ENCODE measurements at regions not wholly inside any gene's neighbourhood (a gene's known extent, or its start where the extent isn't known, plus 50 kb on each side); places are given as distances from the start of the nearest gene placed in this dataset.
"Not testable (repeated sequence)": the region's sequence is repeated elsewhere in the genome, so short reads cannot be mapped to it uniquely, and the experiment has no call there.

DNA sequence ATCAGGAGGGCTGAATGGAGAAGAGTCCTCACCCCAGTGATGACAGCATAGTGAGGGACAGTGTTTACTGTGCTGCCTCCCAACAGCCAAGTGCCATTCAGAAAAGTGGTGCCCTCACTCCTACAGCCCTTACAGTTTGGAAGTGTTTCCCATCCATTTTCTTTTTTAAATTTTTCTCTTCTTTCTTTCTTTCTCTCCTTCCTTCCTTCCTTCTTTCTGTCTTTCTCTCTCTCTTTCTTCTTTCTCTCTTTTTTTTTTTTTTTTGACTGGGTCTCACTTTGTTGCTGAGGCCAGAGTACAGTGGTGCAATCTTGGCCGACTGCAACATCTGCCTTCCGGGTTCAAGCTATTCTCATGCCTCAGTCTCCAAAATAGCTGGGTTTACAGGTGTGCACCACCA lies 755.3 kb downstream of the UQCRFS1 start:
- DNase-seq = no peak

DNA sequence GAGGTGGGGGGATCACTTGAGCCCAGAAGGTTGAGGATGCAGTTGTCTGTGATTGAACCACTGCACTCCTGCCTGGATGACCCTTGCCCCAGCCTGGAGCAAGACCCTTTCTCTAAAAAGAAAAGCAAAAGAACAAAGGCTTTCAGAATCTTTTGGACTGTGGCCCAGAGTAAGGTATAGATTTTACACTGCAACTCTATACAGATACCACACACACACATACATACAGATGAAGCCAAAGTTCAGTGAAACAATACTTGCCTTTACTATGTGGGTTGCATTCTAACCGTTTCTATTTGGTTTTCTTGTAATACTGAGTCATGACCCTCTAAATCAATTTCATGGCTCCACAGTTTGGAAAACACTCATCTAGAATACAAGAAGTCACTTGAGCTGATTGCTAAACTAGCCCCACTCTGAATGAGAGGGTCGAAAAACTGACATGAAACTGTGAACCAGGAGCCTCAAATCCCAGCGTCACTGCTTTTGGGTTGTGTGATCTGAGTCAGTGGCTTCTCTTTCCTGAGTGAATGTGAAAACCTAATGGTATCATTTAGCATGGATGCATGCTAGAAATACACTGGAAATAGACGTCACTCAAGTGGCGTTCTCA lies 756.1 kb downstream of the UQCRFS1 start:
- DNase-seq = no peak

DNA sequence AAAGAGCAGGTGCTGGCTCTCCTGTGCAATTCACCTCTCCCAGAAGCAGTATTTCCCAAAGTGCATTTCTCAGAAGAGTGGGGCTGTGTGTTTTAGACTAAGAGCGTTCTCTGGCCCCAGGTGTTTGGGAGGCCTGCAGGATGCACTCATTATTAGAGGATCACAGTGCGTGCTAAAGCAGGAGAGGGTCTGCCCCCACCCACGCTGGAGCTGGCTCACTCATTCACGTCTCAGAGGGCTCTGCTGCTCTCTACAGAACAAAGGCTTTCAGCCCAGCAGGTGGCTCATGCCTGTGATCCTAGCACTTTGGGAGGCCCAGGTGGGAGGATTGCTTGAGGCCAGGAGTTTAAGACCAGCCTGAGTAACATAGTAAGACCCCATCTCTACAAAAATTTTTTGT lies 756.7 kb downstream of the UQCRFS1 start:
- no peak for DNase-seq

DNA sequence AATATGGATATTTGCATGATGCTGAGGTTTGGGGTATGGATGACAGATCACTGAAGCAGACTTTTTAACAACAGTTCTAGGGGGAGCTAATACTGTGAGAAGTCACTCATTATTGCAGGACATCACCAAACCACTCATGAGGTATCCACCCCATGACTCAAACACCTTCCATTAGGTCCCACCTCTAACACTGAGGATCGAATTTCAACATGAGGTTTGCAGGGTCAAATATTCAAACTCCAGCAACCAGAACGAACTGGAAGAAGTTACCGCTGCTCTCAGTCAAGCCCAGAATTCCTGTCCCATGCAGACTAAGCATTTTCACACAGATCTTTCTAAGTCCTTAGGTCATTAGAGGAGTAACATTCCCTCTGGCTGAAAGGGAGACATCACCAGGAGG lies 758.9 kb downstream of the UQCRFS1 start:
- DNase-seq = no peak

DNA sequence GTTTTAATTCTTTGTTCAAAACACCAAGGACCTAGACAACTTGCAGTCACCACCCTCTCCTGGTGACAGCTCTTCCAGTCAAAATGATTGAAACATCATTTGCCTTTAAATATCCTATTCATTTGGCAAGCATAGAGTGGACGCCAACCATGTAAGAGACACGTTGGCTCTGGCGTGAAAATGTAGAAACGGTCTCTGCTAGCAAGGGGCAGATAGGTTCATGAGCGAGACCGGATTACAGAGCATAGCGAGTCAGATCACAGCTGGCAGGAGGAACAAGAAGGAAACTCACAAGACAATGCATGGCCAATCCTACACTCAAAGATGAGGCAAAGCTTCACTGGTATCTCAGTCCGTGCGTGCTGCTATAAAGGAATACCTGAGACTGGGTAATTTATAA lies 759.5 kb downstream of the UQCRFS1 start:
- DNase-seq = no peak

DNA sequence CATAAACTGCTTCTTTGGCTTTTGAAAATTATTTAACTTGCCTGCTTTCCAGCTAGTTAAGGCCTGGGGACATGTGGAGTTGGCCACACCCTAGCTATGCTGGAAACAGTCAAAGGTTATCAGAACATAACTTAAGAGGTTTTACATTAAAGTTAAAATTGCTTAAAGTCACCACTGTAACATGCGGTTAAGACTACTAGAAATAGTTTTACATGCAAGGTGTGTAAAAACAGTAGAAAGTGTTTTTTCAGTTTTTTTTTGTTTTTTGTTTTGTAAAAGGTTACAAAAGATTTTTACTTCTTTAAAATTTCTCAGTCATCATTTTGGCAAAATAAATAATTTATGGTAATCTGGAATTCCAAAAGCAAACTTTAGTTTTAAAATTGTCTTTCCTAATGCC lies 763.1 kb downstream of the UQCRFS1 start:
- no peak for DNase-seq

DNA sequence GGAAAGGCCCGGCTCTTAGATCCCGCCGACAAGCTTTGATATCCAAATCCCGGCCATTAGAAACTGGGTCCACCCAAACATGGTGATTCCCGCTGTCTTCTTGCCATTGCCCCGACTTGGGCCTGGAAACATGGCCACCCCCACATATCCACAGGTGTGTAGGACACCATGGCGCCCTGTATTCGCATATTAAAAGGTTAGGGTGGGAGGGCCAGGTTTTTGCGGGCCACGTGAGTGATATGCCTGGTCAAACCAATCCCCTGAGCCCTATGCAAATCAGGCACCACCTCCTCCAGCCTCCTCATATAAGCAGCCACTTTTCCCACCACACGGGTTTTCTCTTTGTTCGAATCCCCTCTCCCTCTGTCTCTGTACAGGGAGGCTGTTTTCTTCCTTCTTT lies 766.4 kb downstream of the UQCRFS1 start:
- DNase-seq = no peak

DNA sequence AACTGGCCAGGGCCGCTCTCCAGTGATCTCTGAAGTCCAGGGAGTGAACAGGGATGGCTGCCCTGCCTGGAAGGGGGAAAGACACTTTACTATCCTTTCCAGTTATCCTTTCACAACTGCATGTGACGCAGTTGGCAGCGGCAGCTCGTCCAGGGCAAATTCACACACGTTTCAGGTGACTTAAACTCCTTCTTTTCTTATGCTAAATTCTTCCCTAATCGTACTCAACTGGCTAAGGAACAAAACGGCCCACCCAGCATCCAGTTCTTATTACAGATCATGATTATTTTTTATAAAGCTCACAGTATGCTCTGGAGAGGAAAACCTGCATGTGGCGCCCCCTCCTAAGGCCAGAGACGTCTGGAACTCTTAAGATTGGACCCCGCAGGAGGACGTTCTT lies 767.1 kb downstream of the UQCRFS1 start:
- DNase-seq = no peak

DNA sequence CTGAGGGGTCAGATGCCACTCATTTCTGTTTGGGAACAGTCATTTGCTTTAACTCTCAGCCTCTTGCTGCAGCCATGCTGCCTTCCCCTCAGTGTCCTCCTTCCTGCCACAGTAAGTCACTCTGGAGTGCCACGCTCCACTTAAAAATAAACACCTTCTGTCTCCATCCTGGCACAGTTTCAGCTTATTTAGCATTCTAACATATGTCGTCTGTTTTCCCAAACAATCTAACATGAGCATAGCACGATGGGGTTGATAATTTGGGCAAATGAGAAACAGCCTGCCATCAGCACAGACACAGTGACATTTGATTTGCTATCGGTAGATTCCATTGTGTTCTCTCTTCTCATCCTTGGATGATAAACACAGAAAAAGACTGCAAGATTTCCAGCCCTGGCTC lies 768.6 kb downstream of the UQCRFS1 start:
- no peak for DNase-seq

DNA sequence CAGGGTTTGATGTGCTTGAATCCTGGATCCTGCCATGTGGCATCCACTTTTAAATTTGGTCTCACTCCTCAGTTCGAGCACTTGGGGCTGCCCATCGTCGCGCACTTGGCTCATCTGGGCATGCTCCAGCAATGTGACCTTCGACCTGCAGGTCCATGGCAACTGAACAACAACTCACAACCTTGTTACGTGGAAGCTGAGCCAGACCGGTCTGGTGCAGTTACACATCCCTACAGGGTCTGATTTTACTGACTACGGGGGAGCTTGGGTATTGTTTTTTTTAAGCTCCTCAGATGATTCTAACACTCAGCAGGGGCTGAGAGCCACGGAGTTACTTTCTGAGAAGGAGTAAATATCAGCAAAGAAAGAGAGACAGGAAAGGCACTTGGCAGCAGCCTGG lies 769.6 kb downstream of the UQCRFS1 start:
- no peak for DNase-seq

DNA sequence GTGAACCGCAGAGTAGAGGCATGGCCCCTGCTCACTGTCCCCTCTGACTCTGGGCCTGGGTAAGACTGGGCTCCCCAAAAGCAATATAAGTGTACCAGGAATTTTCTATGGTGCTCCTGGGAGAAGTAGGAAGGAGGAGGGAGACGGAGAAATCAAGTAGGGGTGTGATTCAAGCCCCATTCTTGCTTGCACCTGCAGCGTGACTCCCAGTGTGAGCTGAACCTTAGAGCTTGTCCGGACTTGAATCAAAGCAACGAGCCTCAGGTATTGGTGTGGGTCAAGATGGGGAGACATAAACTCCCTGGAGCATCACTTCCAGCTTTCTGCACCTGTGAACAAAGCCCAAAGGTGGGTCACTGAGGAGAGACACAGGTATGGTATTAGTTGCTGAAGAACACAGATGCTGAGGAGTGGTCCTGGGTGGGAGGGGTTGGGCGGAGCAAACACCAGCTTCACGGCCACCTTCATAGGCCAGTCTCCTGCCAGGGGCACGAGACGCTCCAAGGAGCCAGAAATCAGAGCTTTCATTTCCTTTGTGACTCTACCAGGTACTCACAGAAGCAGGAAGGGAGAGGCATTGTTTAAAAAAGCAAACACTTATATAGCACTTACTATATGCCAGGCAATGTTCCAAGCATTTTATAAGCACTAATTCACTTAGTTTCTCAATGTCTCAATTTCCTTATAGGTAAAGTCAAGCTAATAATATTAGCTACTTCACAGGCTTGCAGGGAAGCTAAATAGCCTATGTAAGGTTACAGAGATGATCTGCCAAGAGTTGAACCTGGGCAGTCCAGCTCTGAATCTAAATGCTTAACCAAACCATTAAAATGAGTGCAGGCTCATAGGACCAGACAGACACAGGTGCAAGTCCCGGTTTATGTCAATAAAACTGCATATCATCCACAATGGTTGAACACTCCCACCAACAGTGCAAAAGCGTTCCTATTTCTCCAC lies 775.3 kb downstream of the UQCRFS1 start:
- DNase-seq = no peak

DNA sequence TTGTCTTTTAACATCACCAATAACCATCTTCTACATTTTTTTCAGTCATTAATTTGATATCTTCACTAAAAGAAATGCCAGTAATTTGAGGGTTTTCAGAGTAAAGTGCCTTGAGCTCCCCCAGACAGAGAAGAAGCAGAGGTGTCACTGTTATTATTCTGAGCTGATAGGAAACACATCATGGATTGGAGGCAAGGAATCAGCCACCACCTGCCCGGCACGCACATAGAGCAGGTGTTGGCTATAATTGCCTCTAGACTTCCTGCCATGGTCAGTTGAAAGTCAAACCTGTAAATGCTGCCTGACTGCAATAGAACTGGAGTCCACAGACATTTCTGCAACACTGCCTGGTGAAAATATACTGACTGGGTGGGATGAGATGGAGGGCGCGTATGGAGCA lies 776.6 kb downstream of the UQCRFS1 start:
- no peak for DNase-seq

DNA sequence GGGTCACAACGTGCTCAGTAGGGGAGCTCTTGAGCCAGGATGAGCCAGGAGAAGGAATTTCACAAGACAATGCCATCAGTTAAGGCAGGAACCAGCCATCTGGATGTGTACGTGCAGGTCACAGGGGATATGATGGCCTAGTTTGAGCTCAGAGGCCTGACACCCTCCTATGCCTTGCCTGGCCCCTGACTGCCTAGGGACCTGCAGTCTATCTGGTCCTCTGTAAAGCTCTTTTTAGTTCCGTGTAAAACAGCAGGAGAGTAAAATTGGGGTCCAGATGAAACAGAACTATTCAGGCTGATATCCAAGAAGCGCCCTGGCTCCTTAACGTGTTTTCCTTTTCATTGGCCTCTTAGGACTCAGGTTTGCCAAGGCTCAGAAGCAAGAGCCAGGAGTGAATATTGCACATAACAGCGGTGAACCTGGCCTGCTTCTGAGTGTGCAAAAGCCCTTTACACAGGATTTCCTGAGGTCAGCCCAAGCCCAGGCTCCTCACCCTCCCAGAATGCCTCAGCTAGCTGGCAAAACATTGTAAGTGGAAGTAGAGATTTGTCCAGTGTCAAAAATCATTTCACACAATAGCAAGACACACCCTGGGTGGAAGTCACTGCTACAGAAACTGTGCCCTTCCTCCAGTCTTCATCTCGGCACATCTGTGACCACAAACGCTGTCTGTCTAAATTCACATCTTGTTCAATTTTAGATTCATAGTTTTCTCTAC lies 777.2 kb downstream of the UQCRFS1 start:
- DNase-seq = peak; percentile 1

DNA sequence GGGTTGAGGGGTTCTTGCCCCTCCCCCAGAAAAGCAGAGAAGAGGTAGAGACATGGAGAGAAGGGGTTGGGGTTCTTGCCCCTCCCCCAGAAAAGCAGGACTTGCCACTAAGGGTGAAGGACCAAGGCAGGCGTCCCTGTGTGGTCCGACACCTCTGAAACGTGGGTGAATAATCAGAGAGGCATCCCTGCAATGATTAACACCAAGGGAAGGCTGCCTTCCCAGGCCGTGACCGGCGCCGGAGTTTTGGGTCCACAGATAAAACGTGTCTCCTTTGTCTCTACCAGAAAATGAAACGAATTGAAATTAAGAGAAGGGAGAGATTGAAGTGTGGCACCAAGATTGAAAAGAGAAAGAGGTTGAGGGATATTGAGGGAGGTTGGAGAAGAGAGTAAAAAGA lies 778.2 kb downstream of the UQCRFS1 start:
- DNase-seq = not testable (repeated sequence)

DNA sequence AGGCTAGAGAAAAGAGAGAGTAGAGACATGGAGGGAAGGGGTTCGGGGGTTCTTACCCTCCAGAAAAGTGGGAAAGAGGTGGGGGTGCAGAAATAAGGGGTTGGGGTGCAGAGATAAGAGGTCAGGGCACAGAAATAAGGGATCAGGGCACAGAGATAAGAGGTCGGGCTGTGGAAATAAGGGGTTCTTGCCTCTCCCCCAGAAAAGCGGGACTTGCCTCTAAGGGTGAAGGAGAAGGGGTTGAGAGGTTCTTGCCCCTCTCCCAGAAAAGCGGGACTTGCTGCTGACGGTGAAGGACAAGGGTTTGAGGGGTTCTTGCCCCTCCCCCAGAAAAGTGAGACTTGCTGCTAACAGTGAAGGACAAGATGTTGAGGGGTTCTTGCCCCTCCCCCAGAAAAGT lies 778.6 kb downstream of the UQCRFS1 start:
- not testable (repeated sequence) for DNase-seq

DNA sequence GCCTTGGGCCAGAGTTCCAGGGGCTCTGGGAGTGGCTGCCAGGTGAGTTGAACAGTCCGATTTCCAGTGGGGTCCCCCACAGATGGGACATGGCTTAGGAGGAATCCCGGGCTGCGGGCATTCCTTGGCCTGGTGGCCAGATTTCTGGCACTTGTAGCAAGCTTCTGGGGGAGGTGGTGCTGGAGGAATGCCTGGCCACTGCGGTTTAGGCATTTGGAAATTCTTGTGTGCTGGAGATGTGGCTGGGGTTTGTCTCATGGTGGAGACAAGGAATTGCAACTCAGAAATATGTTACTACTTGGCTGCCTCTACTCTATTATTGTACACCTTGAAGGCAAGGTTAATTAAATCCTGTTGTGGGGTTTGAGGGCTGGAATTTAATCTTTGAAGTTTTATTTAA lies 779.8 kb downstream of the UQCRFS1 start:
- not testable (repeated sequence) for DNase-seq

DNA sequence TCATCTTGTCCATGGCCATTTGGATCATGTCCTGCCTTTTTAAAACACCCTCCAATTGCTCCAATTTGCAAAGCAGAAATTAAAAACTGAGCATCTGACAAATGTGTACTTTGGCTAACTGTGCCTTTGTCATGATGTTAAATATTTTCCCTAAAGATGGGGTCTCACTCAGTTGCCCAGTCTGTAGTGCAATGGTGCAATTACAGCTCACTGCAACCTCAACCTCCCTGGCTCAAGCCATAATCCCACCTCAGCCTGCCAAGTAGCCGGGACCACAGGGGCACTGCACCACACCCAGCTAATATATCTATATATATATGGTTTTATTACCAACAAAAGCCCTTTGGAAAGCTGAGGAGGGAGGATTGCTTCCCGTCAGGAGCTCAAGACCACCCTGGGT lies 782.7 kb downstream of the UQCRFS1 start:
- no peak for DNase-seq

DNA sequence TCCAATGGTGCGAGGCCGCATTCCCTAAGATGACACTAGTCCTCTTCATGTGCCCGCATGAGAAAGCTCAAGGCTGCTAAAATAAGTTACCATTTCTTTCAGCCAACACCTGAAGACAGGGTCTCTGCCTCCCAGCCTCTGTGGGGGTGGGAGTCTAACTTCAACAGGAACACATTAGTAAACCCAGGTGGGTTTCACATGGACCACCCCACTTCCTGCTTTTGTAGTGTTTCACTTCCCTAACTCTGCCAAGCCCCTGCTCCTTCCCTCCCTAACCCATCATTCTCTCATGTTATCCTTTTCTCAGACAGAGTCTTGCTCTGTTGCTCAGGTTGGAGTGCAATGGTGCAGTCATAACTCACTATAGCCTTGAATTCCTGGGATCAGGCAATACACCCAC lies 783.6 kb downstream of the UQCRFS1 start:
- DNase-seq = no peak

DNA sequence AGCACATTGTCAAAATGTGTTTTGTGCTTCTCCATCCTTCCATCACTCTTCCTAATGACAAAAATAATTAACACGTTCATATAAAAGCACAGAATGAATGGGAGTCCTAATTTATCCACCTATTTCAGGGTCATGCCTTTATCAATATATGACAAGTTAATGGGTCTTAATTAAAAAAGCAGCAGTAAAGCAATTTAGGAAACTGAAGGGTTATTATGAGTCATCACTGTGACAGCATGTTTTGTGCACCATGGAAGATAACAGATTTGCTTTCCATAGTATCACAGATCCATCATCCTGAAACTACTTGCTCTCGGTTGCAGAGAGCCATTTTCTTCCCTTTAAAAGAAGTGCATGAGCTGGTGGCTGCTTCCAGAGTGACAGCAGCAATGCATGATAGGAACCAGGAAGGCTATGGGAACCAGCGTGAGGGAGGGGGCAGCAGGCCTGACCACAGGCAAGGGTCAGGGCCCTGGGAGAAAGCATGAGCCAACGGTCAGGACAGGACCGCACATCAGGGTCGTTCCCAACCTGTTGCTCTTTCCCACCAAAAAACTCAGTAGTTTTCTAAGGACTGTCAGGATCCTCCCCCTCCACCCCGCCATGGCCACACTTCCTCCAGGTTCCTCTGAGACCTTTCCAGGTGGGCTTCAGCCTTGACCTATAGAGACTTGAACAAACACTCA lies 784.1 kb downstream of the UQCRFS1 start:
- no peak for DNase-seq

DNA sequence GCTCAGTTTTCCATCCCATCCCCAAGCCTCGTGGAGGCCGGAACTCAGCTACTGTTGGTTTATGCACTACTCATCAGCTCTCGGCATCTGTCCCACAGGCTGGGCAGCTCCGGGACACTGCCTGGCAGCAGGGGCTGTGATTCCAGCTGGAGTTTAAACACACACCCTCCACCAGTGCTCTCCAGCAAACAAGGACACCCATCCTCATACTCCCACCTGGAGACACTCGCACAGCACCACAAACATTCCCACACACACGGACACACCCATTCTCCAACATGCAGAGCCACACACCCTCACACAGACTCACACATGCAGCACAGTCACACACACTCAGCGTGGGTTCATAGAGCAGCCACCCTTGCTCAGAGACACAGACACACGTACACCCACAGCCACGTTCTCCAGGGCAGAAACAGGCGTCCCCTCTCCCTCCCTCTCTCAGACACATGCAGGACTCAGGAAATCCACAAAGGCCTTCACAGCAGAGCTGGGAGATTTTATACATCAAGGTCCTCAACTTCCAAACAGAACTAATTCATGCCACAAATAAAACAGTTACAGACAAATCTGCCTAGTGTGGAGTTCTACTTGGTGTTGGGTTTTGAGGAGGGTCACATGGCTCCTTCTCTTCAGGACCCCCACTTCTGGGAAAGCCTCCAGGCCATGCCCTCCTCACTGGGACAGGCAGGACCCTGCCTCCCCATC lies 785.4 kb downstream of the UQCRFS1 start:
- DNase-seq = no peak

DNA sequence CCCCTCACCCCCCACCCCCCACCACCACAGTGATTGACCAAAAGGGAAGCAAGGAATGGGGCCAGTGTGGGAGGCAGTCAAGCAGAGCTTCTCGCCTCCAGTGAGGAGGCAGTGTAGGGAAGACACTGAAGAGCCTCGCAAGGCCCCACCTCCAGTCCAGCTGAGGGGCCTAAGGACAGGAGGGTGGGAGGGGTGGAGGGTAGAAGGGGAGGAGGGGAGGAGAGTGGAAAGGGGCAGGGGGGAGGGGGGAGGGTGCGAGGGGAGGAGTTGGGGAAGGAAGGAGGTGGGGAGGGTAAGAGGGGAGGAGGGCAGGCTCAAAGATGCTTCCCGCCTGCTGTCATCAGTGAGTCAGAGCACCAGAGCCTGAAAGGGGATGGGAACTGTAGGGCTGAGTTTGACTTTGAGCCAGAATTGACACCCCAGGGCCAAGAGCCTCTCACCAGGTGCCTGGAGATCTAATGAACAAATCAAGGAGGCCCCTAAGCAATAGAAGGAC lies 786.2 kb downstream of the UQCRFS1 start:
- no peak for DNase-seq

DNA sequence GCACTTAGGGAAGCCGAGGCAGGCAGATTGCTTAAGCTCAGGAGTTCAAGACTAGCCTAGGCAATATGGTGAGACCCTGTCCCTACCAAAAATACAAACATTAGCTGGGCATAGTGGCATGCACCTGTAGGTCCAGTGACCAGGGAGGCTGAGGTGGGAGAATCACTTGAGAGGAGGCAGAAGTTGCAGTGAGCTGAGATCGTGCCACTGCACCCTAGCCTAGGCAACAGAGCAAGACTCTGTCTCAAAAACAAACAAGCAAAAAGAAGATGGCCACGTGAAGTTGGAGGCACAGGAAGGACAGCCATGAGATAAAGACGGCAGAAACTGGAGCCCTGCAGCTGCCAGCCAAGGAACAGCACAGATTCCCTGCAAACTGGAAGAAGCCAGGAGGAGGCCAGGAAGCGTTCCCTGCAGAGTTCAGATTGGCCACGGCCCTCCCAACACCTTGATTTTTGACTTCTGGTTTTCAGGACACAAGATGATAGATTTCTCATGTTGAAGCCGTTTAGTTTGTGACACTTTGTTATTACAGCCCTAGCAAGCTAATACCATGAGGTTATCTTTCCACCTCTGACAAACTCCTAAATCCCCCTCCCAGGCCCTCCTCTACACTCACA lies 786.7 kb downstream of the UQCRFS1 start:
- no peak for DNase-seq

All from CD4-positive, alpha-beta T cell treated with Interleukin-21 for 1 hour (primary cell).